Hepatocyte (in vitro differentiated cells): ENCODE measurements at regions not wholly inside any gene's neighbourhood (a gene's known extent, or its start where the extent isn't known, plus 50 kb on each side); places are given as distances from the start of the nearest gene placed in this dataset.

Experiments
- DNase-seq: peaks from one replicate; pipeline ENCODE4 v3.0.0-alpha.2; 2016; ENCODE audit warnings: low spot score
- H2AFZ ChIP-seq: fragments of 200-600 bp; sonication (generic); 2 replicates; pipeline ENCODE4 v1.6.0; 2016; ENCODE audit warnings: antibody characterized with exemption, mild to moderate bottlenecking
- H3K27ac ChIP-seq: fragments of 200-600 bp; sonication (generic); 2 replicates; pipeline ENCODE4 v1.5.1; 2016; ENCODE audit warnings: mild to moderate bottlenecking
- H3K27me3 ChIP-seq: fragments of 200-600 bp; sonication (generic); 2 replicates; pipeline ENCODE4 v1.6.1; 2016
- H3K36me3 ChIP-seq: fragments of 200-600 bp; sonication (generic); replicated peaks from 2 replicates; pipeline ENCODE4 v1.5.1; 2016; ENCODE audit warnings: low read depth; ENCODE audit not compliant: insufficient read depth
- H3K4me1 ChIP-seq: fragments of 200-600 bp; sonication (generic); 2 replicates; pipeline ENCODE4 v1.5.1; 2016; ENCODE audit warnings: mild to moderate bottlenecking, moderate library complexity; ENCODE audit not compliant: insufficient read depth
- H3K4me2 ChIP-seq: fragments of 200-600 bp; sonication (generic); 2 replicates; pipeline ENCODE4 v1.6.0; 2016
- H3K4me3 ChIP-seq: fragments of 200-600 bp; sonication (generic); 2 replicates; pipeline ENCODE4 v1.5.1; 2016; ENCODE audit warnings: mild to moderate bottlenecking
- H3K79me2 ChIP-seq: fragments of 200-600 bp; sonication (generic); 2 replicates; pipeline ENCODE4 v1.6.0; 2017; ENCODE audit warnings: mild to moderate bottlenecking
- H3K9me2 ChIP-seq: fragments of 200-600 bp; sonication (generic); replicated peaks from 2 replicates; pipeline ENCODE4 v1.6.0; 2017; ENCODE audit warnings: mild to moderate bottlenecking; ENCODE audit not compliant: insufficient read depth
- H3K9me3 ChIP-seq: fragments of 200-600 bp; sonication (generic); 2 replicates; pipeline ENCODE4 v1.5.1; 2016; ENCODE audit warnings: low read depth, mild to moderate bottlenecking
- H4K20me1 ChIP-seq: fragments of 200-600 bp; sonication (generic); 2 replicates; pipeline ENCODE4 v1.6.0; 2016; ENCODE audit warnings: mild to moderate bottlenecking; ENCODE audit not compliant: insufficient read depth, poor library complexity, severe bottlenecking
- CTCF ChIP-seq: fragments of 200-600 bp; sonication (generic); IDR thresholded peaks from 2 replicates; pipeline ENCODE4 v1.5.1; 2016; ENCODE audit warnings: antibody characterized with exemption, mild to moderate bottlenecking; ENCODE audit not compliant: poor library complexity
- EZH2 ChIP-seq: fragments of 200-600 bp; sonication (generic); IDR thresholded peaks from 2 replicates; pipeline ENCODE4 v1.6.1; 2016; ENCODE audit warnings: antibody characterized with exemption, mild to moderate bottlenecking, borderline replicate concordance
- EZH2phosphoT487 ChIP-seq: fragments of 200-600 bp; sonication (generic); IDR thresholded peaks from one replicate; pipeline ENCODE4 v1.6.1; 2018; ENCODE audit warnings: antibody characterized with exemption, mild to moderate bottlenecking, low read depth, moderate library complexity; ENCODE audit not compliant: unreplicated experiment, severe bottlenecking
- WGBS: methylation state at CpG from one replicate; pipeline ENCODE4 v1.1.6; 2016; ENCODE audit warnings: low lambda C conversion rate; ENCODE audit errors: missing lambda C conversion rate; 5-methylcytosine and 5-hydroxymethylcytosine counted together

- no peaks in the 10 kb centered on the region for H3K27me3 ChIP-seq
- DNase-seq: no peak
- 96% methylated on average over 4 of the region's 4 CpGs for WGBS
- H4K20me1 ChIP-seq: no peaks in the 10 kb centered on the region
- H3K27ac ChIP-seq: no peak overlapping the region
- H3K9me3 ChIP-seq: no peaks in the 10 kb centered on the region
- no peaks in the 10 kb centered on the region for H3K36me3 ChIP-seq
- H3K4me3 ChIP-seq: no peak overlapping the region
- no peak overlapping the region for H3K4me2 ChIP-seq
- H3K9me2 ChIP-seq: no peaks in the 10 kb centered on the region
- H3K79me2 ChIP-seq: no peaks in the 10 kb centered on the region
- no peaks in the 10 kb centered on the region for H3K4me1 ChIP-seq
- TF ChIP-seq CTCF (no peak), EZH2phosphoT487 (no peak), EZH2 (no peak)
- no peak overlapping the region for H2AFZ ChIP-seq
Observed at GRCh38 chr2:64817453-64817852, 163.7 kb upstream of the SERTAD2 start.

GRCh38 chr2:64818664-64819060, 164.9 kb upstream of the SERTAD2 start:
- H3K9me2 ChIP-seq: no peaks in the 10 kb centered on the region
- no peak overlapping the region for H3K4me3 ChIP-seq
- H2AFZ ChIP-seq: no peak overlapping the region
- H3K9me3 ChIP-seq: no peaks in the 10 kb centered on the region
- no peak overlapping the region for H3K27ac ChIP-seq
- no peak overlapping the region for H3K4me2 ChIP-seq
- no peaks in the 10 kb centered on the region for H3K4me1 ChIP-seq
- no peak for DNase-seq
- H3K36me3 ChIP-seq: no peaks in the 10 kb centered on the region
- H3K27me3 ChIP-seq: no peaks in the 10 kb centered on the region
- no peaks in the 10 kb centered on the region for H4K20me1 ChIP-seq
- 48% methylated on average over 4 of the region's 4 CpGs for WGBS
- H3K79me2 ChIP-seq: no peaks in the 10 kb centered on the region
- no peak for TF ChIP-seq EZH2phosphoT487
- no peak for TF ChIP-seq CTCF
- no peak for TF ChIP-seq EZH2

GRCh38 chr2:64819361-64819760, 165.6 kb upstream of the SERTAD2 start:
- no peaks in the 10 kb centered on the region for H3K79me2 ChIP-seq
- no peaks in the 10 kb centered on the region for H4K20me1 ChIP-seq
- H3K27ac ChIP-seq: no peak overlapping the region
- H3K36me3 ChIP-seq: no peaks in the 10 kb centered on the region
- H3K9me2 ChIP-seq: no peaks in the 10 kb centered on the region
- no peak overlapping the region for H2AFZ ChIP-seq
- TF ChIP-seq CTCF: no peak
- no peak for TF ChIP-seq EZH2phosphoT487
- no peak for TF ChIP-seq EZH2
- H3K4me2 ChIP-seq: no peak overlapping the region
- no peaks in the 10 kb centered on the region for H3K4me1 ChIP-seq
- DNase-seq: no peak
- 90% methylated on average over 2 of the region's 2 CpGs for WGBS
- no peak overlapping the region for H3K4me3 ChIP-seq
- no peaks in the 10 kb centered on the region for H3K27me3 ChIP-seq
- no peaks in the 10 kb centered on the region for H3K9me3 ChIP-seq
